ENCODE measurements at regions not wholly inside any gene's neighbourhood (a gene's known extent, or its start where the extent isn't known, plus 50 kb on each side); places are given as distances from the start of the nearest gene placed in this dataset.

DNA sequence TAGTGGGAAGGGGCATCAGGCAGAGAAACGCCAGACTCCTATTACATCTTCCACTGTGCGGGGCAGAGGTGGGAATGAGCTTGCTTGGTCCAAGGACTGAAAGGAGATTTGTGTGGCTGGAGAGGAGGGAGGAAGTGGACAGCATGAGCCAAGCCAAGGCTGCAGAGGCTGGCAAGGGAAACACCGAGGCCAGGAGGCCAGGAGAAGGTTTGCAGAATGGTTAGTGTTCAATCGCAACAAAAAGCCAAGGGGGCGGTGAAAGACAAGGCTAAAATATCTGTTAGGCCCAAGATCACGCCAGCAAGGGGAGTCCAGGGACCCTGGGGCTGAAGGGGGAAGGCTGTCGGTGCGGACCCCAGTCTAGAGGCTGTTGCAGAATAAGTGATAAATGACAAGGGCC lies 75.8 kb downstream of the CPN2 start:
- no peak overlapping the region for H3K4me3 ChIP-seq (ENCODE audit: low read depth, low read length)
- no peak for DNase-seq (ENCODE audit: low read depth)
- in situ Hi-C loops (cut with HindIII; ENCODE audit: low sequenced_read_pairs), result no loop called here
- TF ChIP-seq CTCF (IDR thresholded peaks at IDR 0.05; ENCODE audit: low read depth, low read length, missing control alignments), result no peak

DNA sequence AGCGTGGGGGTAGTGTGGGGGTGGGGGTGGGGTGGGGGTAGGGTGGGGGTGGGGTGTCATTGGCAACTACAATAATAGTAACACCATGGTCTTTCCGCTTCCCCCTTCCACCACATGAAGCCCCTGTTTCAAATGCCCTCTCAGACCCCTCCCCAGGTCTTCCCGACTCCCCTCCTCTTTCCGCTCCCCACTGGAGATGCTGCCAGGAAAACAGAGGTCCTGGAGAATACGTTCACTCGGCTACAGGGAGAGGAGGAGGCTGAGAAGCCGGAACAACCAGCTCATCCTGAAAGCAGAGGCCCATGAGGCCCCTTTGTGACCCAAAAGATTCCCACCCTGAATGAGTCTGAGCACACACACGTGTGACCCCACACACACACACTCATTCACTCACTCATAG lies 75.4 kb downstream of the CPN2 start:
- TF ChIP-seq CTCF (IDR thresholded peaks at IDR 0.05; ENCODE audit: low read depth, low read length, missing control alignments), result no peak
- in situ Hi-C loops (cut with HindIII; ENCODE audit: low sequenced_read_pairs), result no loop called here
- DNase-seq (ENCODE audit: low read depth), result no peak
- no peak overlapping the region for H3K4me3 ChIP-seq (ENCODE audit: low read depth, low read length)

GRCh38 chr3:194276768-194277103 lies 74.4 kb downstream of the CPN2 start:
- TF ChIP-seq CTCF (IDR thresholded peaks at IDR 0.05; ENCODE audit: low read depth, low read length, missing control alignments), result no peak
- H3K4me3 ChIP-seq (ENCODE audit: low read depth, low read length), result no peak overlapping the region
- in situ Hi-C loops (cut with HindIII; ENCODE audit: low sequenced_read_pairs), result no loop called here
- DNase-seq (ENCODE audit: low read depth), result no peak

GRCh38 chr3:194277104-194277785 lies 73.9 kb downstream of the CPN2 start:
- in situ Hi-C loops (cut with HindIII; ENCODE audit: low sequenced_read_pairs), result no loop called here
- TF ChIP-seq CTCF (IDR thresholded peaks at IDR 0.05; ENCODE audit: low read depth, low read length, missing control alignments), result no peak
- peak; percentile 60 for DNase-seq (ENCODE audit: low read depth)
- H3K4me3 ChIP-seq (ENCODE audit: low read depth, low read length), result no peak overlapping the region

DNA sequence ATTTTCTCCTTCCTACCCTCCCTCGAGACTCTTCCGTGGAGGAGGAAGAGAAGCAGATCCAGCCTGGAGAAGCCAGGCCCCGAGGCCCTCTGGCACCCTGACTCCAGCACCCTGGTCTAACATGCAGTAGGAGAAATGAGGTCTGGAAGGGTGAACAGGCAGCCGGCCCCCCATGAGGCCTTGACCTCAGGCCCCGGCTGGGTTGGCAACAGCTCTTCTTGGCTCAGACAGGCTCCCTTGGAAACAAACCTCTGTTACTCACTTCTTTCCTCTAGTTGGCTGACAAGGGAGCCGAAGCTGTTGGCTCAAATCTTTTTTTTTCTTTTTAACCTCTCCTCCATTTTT lies 73.4 kb downstream of the CPN2 start:
- DNase-seq (ENCODE audit: low read depth), result peak; percentile 71
- no peak overlapping the region for H3K4me3 ChIP-seq (ENCODE audit: low read depth, low read length)
- in situ Hi-C loops (cut with HindIII; ENCODE audit: low sequenced_read_pairs), result no loop called here
- TF ChIP-seq CTCF (IDR thresholded peaks at IDR 0.05; ENCODE audit: low read depth, low read length, missing control alignments), result no peak

- DNase-seq (ENCODE audit: low read depth), result no peak
- H3K4me3 ChIP-seq (ENCODE audit: low read depth, low read length), result no peak overlapping the region
- no peak for TF ChIP-seq CTCF (IDR thresholded peaks at IDR 0.05; ENCODE audit: low read depth, low read length, missing control alignments)
- in situ Hi-C loops (cut with HindIII; ENCODE audit: low sequenced_read_pairs), result no loop called here
Measured at GRCh38 chr3:194278186-194278845, 72.8 kb downstream of the CPN2 start.

Measured in astrocyte of the cerebellum (primary cell).